IMR-90 (cell line): ENCODE measurements at regions not wholly inside any gene's neighbourhood (a gene's known extent, or its start where the extent isn't known, plus 50 kb on each side); places are given as distances from the start of the nearest gene placed in this dataset.

Source experiments
- ATAC-seq: fragments of 200-7000 bp; cut with Tn5 transposase; 2 replicates; pipeline ENCODE4 v1.9.1; 2020; ENCODE audit warnings: low read depth, mild to moderate bottlenecking, moderate library complexity
- BruUV-seq: library from RNA; stranded (reverse); fragments of 400-500 nt; replicated peaks from 2 replicates; lab custom pipeline; 2021; lab: Mats Ljungman, UMichigan
- CTCF ChIA-PET: fragments of 300-600 bp; formaldehyde crosslinking; extraction: SDS; loops from one replicate; lab custom pipeline; 2021; ENCODE audit warnings: antibody characterized with exemption; lab: Yijun Ruan, JAX
- POLR2A ChIA-PET: fragments of 300-600 bp; sonication (Branson Sonifier 250); formaldehyde crosslinking; loops from one replicate; lab custom pipeline; 2022; ENCODE audit warnings: antibody characterized with exemption; ENCODE audit not compliant: unreplicated experiment; lab: Charles Lee
- DNase-seq: peaks from one replicate; pipeline ENCODE4 v3.0.0; 2013
- H2AFZ ChIP-seq: replicated peaks from 2 replicates; pipeline ENCODE3; 2013; ENCODE audit warnings: low read length, mild to moderate bottlenecking; ENCODE audit not compliant: poor library complexity
- H2AK5ac ChIP-seq: 2 replicates; pipeline ENCODE4 v1.6.1; 2013; ENCODE audit warnings: low read depth, low read length, inconsistent platforms
- H2AK9ac ChIP-seq: replicated peaks from 2 replicates; pipeline ENCODE3; 2013; ENCODE audit warnings: mild to moderate bottlenecking, low read depth, low read length, moderate library complexity; ENCODE audit not compliant: poor library complexity
- H2BK120ac ChIP-seq: 2 replicates; pipeline ENCODE4 v1.6.1; 2013; ENCODE audit warnings: low read depth, low read length, inconsistent platforms
- H2BK15ac ChIP-seq: 3 replicates; pipeline ENCODE4 v1.6.1; 2013; ENCODE audit warnings: low read depth, low read length, inconsistent platforms
- H2BK20ac ChIP-seq: 2 replicates; pipeline ENCODE4 v1.6.1; 2013; ENCODE audit warnings: low read depth, mild to moderate bottlenecking, inconsistent platforms, low read length, moderate library complexity
- H2BK5ac ChIP-seq: 2 replicates; pipeline ENCODE4 v1.6.1; 2013; ENCODE audit warnings: mild to moderate bottlenecking, low read depth, low read length, inconsistent platforms; ENCODE audit not compliant: poor library complexity, severe bottlenecking
- H3K14ac ChIP-seq: replicated peaks from 2 replicates; pipeline ENCODE4 v1.6.1; 2013; ENCODE audit warnings: low read depth, low read length, inconsistent platforms
- H3K18ac ChIP-seq: 2 replicates; pipeline ENCODE4 v1.6.1; 2013; ENCODE audit warnings: low read depth, low read length, control low read depth
- H3K23ac ChIP-seq: 2 replicates; pipeline ENCODE4 v1.6.1; 2013; ENCODE audit warnings: low read depth, low read length, inconsistent platforms
- H3K27ac ChIP-seq: 2 replicates; pipeline ENCODE4 v1.5.1; 2013; ENCODE audit warnings: mild to moderate bottlenecking, control low read depth, low read length; ENCODE audit not compliant: insufficient read depth
- H3K27me3 ChIP-seq: 2 replicates; pipeline ENCODE4 v1.6.1; 2013; ENCODE audit warnings: low read length; ENCODE audit not compliant: control insufficient read depth, insufficient read depth
- H3K36me3 ChIP-seq: 2 replicates; pipeline ENCODE4 v1.6.1; 2013; ENCODE audit warnings: low read length, mixed read lengths; ENCODE audit not compliant: control insufficient read depth, insufficient read depth
- H3K4ac ChIP-seq: 2 replicates; pipeline ENCODE4 v1.6.1; 2013; ENCODE audit warnings: low read depth, low read length, inconsistent platforms
- H3K4me1 ChIP-seq: 2 replicates; pipeline ENCODE4 v1.6.1; 2013; ENCODE audit warnings: low read length, mixed read lengths; ENCODE audit not compliant: control insufficient read depth, insufficient read depth
- H3K4me2 ChIP-seq: 2 replicates; pipeline ENCODE4 v1.6.1; 2013; ENCODE audit warnings: low read depth, mild to moderate bottlenecking, control low read depth, low read length, moderate library complexity
- H3K4me3 ChIP-seq: 2 replicates; pipeline ENCODE4 v1.5.1; 2013; ENCODE audit warnings: low read depth, mild to moderate bottlenecking, control low read depth, low read length, moderate library complexity; ENCODE audit not compliant: insufficient read depth
- H3K56ac ChIP-seq: 2 replicates; pipeline ENCODE4 v1.6.1; 2013; ENCODE audit warnings: low read length, inconsistent platforms; ENCODE audit not compliant: insufficient read depth; ENCODE audit errors: extremely low read depth
- H3K79me1 ChIP-seq, 2 experiments: 2 replicates each; pipeline ENCODE4 v1.6.1; 2013; ENCODE audit warnings: low read length in 2 of 2, inconsistent platforms in 1 of 2, low read depth in 1 of 2
- H3K9ac ChIP-seq: 2 replicates; pipeline ENCODE4 v1.6.1; 2013; ENCODE audit warnings: low read depth, low read length, control low read depth
- H3K9me1 ChIP-seq: 2 replicates; pipeline ENCODE4 v1.6.1; 2013; ENCODE audit warnings: low read length, inconsistent platforms; ENCODE audit not compliant: insufficient read depth
- H3K9me3 ChIP-seq: 2 replicates; pipeline ENCODE4 v1.6.1; 2013; ENCODE audit warnings: low read length; ENCODE audit not compliant: control insufficient read depth, insufficient read depth
- H4K20me1 ChIP-seq: 2 replicates; pipeline ENCODE4 v1.6.1; 2013; ENCODE audit warnings: low read length, inconsistent platforms; ENCODE audit not compliant: insufficient read depth
- H4K5ac ChIP-seq: 2 replicates; pipeline ENCODE4 v1.6.1; 2013; ENCODE audit warnings: mild to moderate bottlenecking, low read depth, low read length, control low read depth
- H4K8ac ChIP-seq, 2 experiments: 2 replicates each; pipeline ENCODE4 v1.6.1; 2013; ENCODE audit warnings: low read depth in 2 of 2, low read length in 2 of 2, control low read depth in 1 of 2, inconsistent platforms in 1 of 2
- H4K91ac ChIP-seq: 2 replicates; pipeline ENCODE4 v1.6.1; 2013; ENCODE audit warnings: low read depth, low read length, inconsistent platforms; ENCODE audit not compliant: insufficient read depth
- CHD1 ChIP-seq: IDR thresholded peaks from 2 replicates; pipeline ENCODE4 v1.6.1; 2012; ENCODE audit warnings: low read depth, low read length, improper control_type of control experiment
- MAFK ChIP-seq: IDR thresholded peaks from 2 replicates; pipeline ENCODE4 v1.6.1; 2012; ENCODE audit warnings: low read depth, low read length, improper control_type of control experiment
- NFE2L2 ChIP-seq: fragments of 150-350 bp; IDR thresholded peaks from 2 replicates; pipeline ENCODE4 v1.6.1; 2016; ENCODE audit warnings: low read depth, mild to moderate bottlenecking, low read length
- RCOR1 ChIP-seq: IDR thresholded peaks from 2 replicates; pipeline ENCODE4 v1.6.1; 2012; ENCODE audit warnings: mild to moderate bottlenecking, low read length, improper control_type of control experiment; ENCODE audit not compliant: insufficient replicate concordance
- RFX5 ChIP-seq: IDR thresholded peaks from 2 replicates; pipeline ENCODE4 v1.8.0; 2012; ENCODE audit warnings: low read depth, mild to moderate bottlenecking, low read length, moderate library complexity
- USF2 ChIP-seq: fragments of 150-350 bp; IDR thresholded peaks from 2 replicates; pipeline ENCODE4 v1.6.1; 2017; ENCODE audit warnings: mild to moderate bottlenecking, antibody characterized with exemption, low read length, low read depth
- WGBS, 2 experiments: methylation state at CpG; one replicate each; pipeline versions ENCODE4 v1.1.5 to v1.1.7; 2013; ENCODE audit warnings: missing lambda C conversion rate in 2 of 2; ENCODE audit not compliant: insufficient read length in 1 of 2; ENCODE audit errors: extremely low coverage in 2 of 2; 5-methylcytosine and 5-hydroxymethylcytosine counted together
- dilution Hi-C: fragments of 300-500 bp; cut with HindIII; formaldehyde crosslinking; loops from one replicate; pipeline ENCODE4 v1.14.3; 2018; ENCODE audit warnings: low sequenced_read_pairs; ENCODE audit not compliant: unreplicated experiment
- in situ Hi-C: fragments of 300-500 bp; cut with MboI; formaldehyde crosslinking; loops from 3 replicates; pipeline ENCODE4 v1.14.3; 2019; ENCODE audit warnings: low sequenced_read_pairs, inconsistent platforms, mixed read lengths
- intact Hi-C: fragments of 100-400 bp; cut with micrococcal nuclease; formaldehyde crosslinking; loops from 2 replicates; pipeline ENCODE4 v1.10.0; 2022

- no peak overlapping the region for H3K9ac ChIP-seq
- dilution Hi-C loops = no loop called here
- ChIA-PET POLR2A (no interaction called here), CTCF (no interaction called here)
- in situ Hi-C loops = no loop called here
- H2BK20ac ChIP-seq = no peak overlapping the region
- BruUV-seq = no TSS peak
- no peaks in the 10 kb centered on the region for H3K36me3 ChIP-seq
- no peaks in the 10 kb centered on the region for H3K27me3 ChIP-seq
- no peak overlapping the region for H3K4me3 ChIP-seq
- no peak for TF ChIP-seq USF2
- TF ChIP-seq CHD1 = no peak
- TF ChIP-seq RFX5 = no peak
- TF ChIP-seq NFE2L2 = no peak
- TF ChIP-seq MAFK = no peak
- TF ChIP-seq RCOR1 = no peak
- no peak overlapping the region for H3K4me2 ChIP-seq
- H3K9me3 ChIP-seq = 0 out of 2 replicates have a peak, but pooled peaks cover 1% of the 10 kb centered on the region
- H4K5ac ChIP-seq = no peak overlapping the region
- H3K27ac ChIP-seq = no peak overlapping the region
- DNase-seq (no peak), ATAC-seq (no peak)
- H2BK5ac ChIP-seq = no peak overlapping the region
- WGBS, 2 experiments = no CpG with 5 or more reads among the region's 2 CpGs
- H2AK9ac ChIP-seq = no peak overlapping the region
- no peak overlapping the region for H2BK15ac ChIP-seq
- H3K4me1 ChIP-seq = no peaks in the 10 kb centered on the region
- intact Hi-C loops = no loop called here
- no peak overlapping the region for H2BK120ac ChIP-seq
- no peak overlapping the region for H3K23ac ChIP-seq
- H4K8ac ChIP-seq = no peak overlapping the region
- H2AFZ ChIP-seq = no peak overlapping the region
- H3K56ac ChIP-seq = no peak overlapping the region
- no peak overlapping the region for H3K14ac ChIP-seq
- no peak overlapping the region for H2AK5ac ChIP-seq
- no peak overlapping the region for H3K4ac ChIP-seq
- H3K9me1 ChIP-seq = no peaks in the 10 kb centered on the region
- H4K20me1 ChIP-seq = no peaks in the 10 kb centered on the region
- no peaks in the 10 kb centered on the region for H3K79me1 ChIP-seq
- no peak overlapping the region for H3K18ac ChIP-seq
- H4K91ac ChIP-seq = no peak overlapping the region
Measured at GRCh38 chr2:145715601-145716000, 1195.7 kb upstream of the ZEB2 start.
